ENCODE measurements at regions not wholly inside any gene's neighbourhood (a gene's known extent, or its start where the extent isn't known, plus 50 kb on each side); places are given as distances from the start of the nearest gene placed in this dataset.
"Not testable (repeated sequence)": the region's sequence is repeated elsewhere in the genome, so short reads cannot be mapped to it uniquely, and the experiment has no call there.

DNA sequence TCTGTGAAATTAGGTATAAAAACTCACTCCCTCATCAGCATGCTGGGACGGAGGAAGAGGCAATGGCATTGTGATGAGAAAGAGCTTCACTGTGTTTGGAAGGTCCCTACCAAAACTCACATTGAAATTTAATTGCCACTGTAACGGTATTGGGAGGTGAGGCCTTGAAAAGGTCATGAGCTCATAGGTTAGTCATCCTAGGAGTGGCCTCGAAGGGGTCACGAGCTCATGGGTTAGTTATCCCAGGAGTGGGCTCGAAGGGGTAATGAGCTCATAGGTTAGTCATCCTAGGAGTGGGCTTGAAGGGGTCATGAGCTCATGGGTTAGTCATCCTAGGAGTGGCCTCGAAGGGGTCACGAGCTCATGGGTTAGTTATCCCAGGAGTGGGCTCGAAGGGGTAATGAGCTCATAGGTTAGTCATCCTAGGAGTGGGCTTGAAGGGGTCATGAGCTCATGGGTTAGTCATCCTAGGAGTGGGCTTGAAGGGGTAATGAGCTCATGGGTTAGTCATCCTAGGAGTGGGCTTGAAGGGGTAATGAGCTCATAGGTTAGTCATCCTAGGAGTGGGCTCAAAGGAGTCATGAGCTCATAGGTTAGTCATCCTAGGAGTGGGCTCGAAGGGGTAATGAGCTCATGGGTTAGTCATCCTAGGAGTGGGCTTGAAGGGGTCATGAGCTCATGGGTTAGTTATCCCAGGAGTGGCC is 582.7 kb downstream of the GLRX3 start:
- not testable (repeated sequence) for H3K9me3 Mint-ChIP-seq

DNA sequence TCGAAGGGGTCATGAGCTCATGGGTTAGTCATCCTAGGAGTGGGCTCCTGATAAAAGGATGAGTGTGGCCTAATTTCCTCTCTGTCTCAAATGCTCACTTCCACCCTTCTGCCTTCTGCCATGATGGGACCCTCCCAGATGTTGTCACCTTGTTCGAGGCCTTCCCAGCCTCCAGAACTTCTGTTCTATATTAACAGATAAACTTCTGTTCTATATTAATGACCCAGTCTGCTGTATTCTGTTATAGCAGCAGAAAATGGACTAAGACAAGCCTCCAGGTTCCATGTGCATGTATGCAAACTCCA is 583.2 kb downstream of the GLRX3 start:
- Histone ChIP-seq H3K4me3 (ENCODE audit: low read length) (no peak overlapping the region), H3K9me3 (ENCODE audit: control insufficient read depth in 2 of 3, low read length in 3 of 3) (no peaks in the 10 kb centered on the region), H3K36me3 (ENCODE audit: control insufficient read depth in 2 of 3, insufficient read depth in 3 of 3, low read length in 3 of 3) (no peaks in the 10 kb centered on the region), H3K27me3 (ENCODE audit: control insufficient read depth in 2 of 2, insufficient read depth in 2 of 2, low read length in 2 of 2) (no peaks in the 10 kb centered on the region), H3K27ac (ENCODE audit: low read depth, low read length) (no peak overlapping the region), H3K4me1 (ENCODE audit: control insufficient read depth in 2 of 2, insufficient read depth in 2 of 2, low read length in 2 of 2) (no peaks in the 10 kb centered on the region)
- Mint-ChIP-seq H3K4me3 (no peak overlapping the region), H3K4me1 (no peaks in the 10 kb centered on the region), H3K27ac (no peak overlapping the region), H3K27me3 (peaks cover 0 to 5% (median 0%) of the 10 kb centered on the region in 5 donors), H3K36me3 (no peaks in the 10 kb centered on the region), H3K9me3 (peaks cover 0 to 2% (median 0%) of the 10 kb centered on the region in 11 donors)
- ChIA-PET POLR2A (no interaction called here), CTCF (no interaction called here)
- intact Hi-C loops (cut with micrococcal nuclease): no loop called here
- ATAC-seq (no peak), DNase-seq (no peak)

More for the DNA sequence above, 582.7 kb downstream of the GLRX3 start:
- H3K4me1 Mint-ChIP-seq; DNase-seq; CTCF ChIA-PET; ATAC-seq; H3K4me3 Mint-ChIP-seq; POLR2A ChIA-PET; H3K4me1 ChIP-seq (ENCODE audit: control insufficient read depth in 2 of 2, insufficient read depth in 2 of 2, low read length in 2 of 2); H3K27me3 ChIP-seq (ENCODE audit: control insufficient read depth in 2 of 2, insufficient read depth in 2 of 2, low read length in 2 of 2); H3K27me3 Mint-ChIP-seq; H3K27ac Mint-ChIP-seq; H3K27ac ChIP-seq (ENCODE audit: low read depth, low read length); H3K4me3 ChIP-seq (ENCODE audit: low read length); intact Hi-C loops (cut with micrococcal nuclease); H3K36me3 ChIP-seq (ENCODE audit: control insufficient read depth in 2 of 3, insufficient read depth in 3 of 3, low read length in 3 of 3); H3K36me3 Mint-ChIP-seq; H3K9me3 ChIP-seq (ENCODE audit: control insufficient read depth in 2 of 3, low read length in 3 of 3): not testable (repeated sequence)

DNA sequence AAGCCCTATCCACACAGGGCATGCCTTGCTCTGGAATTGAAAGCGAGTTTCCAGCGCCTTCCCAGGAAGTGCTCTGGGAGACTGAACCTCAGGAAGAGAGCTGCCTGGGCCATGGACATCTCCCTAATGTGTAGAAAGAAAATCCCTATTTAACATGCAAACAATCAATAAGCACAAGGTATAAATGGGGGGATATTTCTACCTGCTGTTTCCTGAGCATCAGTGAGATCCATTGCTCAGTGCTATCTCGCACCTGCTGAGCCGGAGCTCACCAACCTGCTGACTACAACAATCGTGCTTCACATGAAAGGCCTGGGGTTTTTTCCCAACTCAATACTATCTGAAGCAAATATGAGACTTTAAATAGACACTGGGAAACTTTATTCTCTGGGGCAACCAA is 584.0 kb downstream of the GLRX3 start:
- Histone ChIP-seq H3K27me3 (ENCODE audit: control insufficient read depth in 2 of 2, insufficient read depth in 2 of 2, low read length in 2 of 2) (no peaks in the 10 kb centered on the region), H3K36me3 (ENCODE audit: control insufficient read depth in 2 of 3, insufficient read depth in 3 of 3, low read length in 3 of 3) (no peaks in the 10 kb centered on the region), H3K27ac (ENCODE audit: low read depth, low read length) (no peak overlapping the region), H3K9me3 (ENCODE audit: control insufficient read depth in 2 of 3, low read length in 3 of 3) (no peaks in the 10 kb centered on the region), H3K4me3 (ENCODE audit: low read length) (no peak overlapping the region), H3K4me1 (ENCODE audit: control insufficient read depth in 2 of 2, insufficient read depth in 2 of 2, low read length in 2 of 2) (no peaks in the 10 kb centered on the region)
- no peaks in the 10 kb centered on the region for H3K4me1 Mint-ChIP-seq
- no peak for ATAC-seq
- CTCF ChIA-PET: no interaction called here
- POLR2A ChIA-PET: no interaction called here
- intact Hi-C loops (cut with micrococcal nuclease): no loop called here
- DNase-seq: no peak
- peaks cover 0 to 2% (median 0%) of the 10 kb centered on the region in 11 donors for H3K9me3 Mint-ChIP-seq
- no peak overlapping the region for H3K27ac Mint-ChIP-seq
- H3K4me3 Mint-ChIP-seq: no peak overlapping the region
- H3K36me3 Mint-ChIP-seq: no peaks in the 10 kb centered on the region
- H3K27me3 Mint-ChIP-seq: peaks cover 0 to 5% (median 0%) of the 10 kb centered on the region in 5 donors

DNA sequence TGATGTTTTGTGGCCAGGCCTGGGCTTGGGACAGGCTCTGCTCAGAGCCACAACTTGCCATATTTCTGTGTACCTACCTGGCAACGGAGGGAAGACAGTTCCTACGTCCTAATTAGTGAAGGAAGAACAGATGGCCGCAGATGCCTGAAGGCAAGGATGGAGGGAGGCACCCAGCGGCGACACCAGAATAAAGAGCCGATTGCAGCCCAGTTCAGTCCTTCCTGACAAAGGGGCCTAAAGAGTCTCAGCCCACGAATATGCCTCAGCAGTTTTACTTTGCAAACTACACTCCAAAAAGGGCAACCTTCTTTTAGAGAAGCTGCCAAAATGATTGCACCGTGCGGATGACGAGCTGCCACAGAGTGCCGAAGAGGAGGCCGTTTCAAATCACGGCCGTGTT is 585.8 kb downstream of the GLRX3 start:
- Mint-ChIP-seq H3K4me3 (no peak overlapping the region), H3K27me3 (peaks cover 0 to 7% (median 4%) of the 10 kb centered on the region in 5 donors), H3K4me1 (no peaks in the 10 kb centered on the region), H3K9me3 (peaks cover 0 to 2% (median 0%) of the 10 kb centered on the region in 11 donors), H3K27ac (no peak overlapping the region), H3K36me3 (no peaks in the 10 kb centered on the region)
- POLR2A ChIA-PET: no interaction called here
- Histone ChIP-seq H3K27me3 (ENCODE audit: control insufficient read depth in 2 of 2, insufficient read depth in 2 of 2, low read length in 2 of 2) (no peaks in the 10 kb centered on the region), H3K36me3 (ENCODE audit: control insufficient read depth in 2 of 3, insufficient read depth in 3 of 3, low read length in 3 of 3) (no peaks in the 10 kb centered on the region), H3K4me3 (ENCODE audit: low read length) (no peak overlapping the region), H3K27ac (ENCODE audit: low read depth, low read length) (no peak overlapping the region), H3K4me1 (ENCODE audit: control insufficient read depth in 2 of 2, insufficient read depth in 2 of 2, low read length in 2 of 2) (no peaks in the 10 kb centered on the region), H3K9me3 (ENCODE audit: control insufficient read depth in 2 of 3, low read length in 3 of 3) (no peaks in the 10 kb centered on the region)
- intact Hi-C loops (cut with micrococcal nuclease): no loop called here
- DNase-seq: no peak
- CTCF ChIA-PET: no interaction called here
- ATAC-seq: no peak

DNA sequence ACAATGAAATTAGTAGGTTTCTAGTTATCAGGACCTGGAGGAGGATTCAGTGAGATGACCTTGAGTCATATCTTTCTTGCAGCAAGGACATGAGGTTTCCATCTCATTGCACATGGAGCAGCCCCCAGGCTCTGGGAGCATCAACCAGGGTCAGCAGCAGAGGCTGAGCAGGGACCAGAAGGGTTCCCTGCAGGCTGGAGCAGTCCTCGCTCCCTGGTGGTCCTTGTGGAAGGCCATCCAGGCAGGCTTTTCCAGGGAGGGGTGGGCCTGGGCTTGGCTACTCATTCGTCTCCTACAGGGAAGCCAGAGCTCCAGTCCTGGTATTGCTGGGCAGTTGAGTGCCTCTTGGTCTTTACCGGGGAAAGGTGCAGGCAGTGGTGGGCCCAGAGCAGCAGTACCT is 587.5 kb downstream of the GLRX3 start:
- no peaks in the 10 kb centered on the region for H3K4me1 ChIP-seq (ENCODE audit: control insufficient read depth in 2 of 2, insufficient read depth in 2 of 2, low read length in 2 of 2)
- no peak overlapping the region for H3K27ac Mint-ChIP-seq
- H3K4me1 Mint-ChIP-seq: no peaks in the 10 kb centered on the region
- H3K27me3 ChIP-seq (ENCODE audit: control insufficient read depth in 2 of 2, insufficient read depth in 2 of 2, low read length in 2 of 2): no peaks in the 10 kb centered on the region
- ChIA-PET POLR2A (no interaction called here), CTCF (no interaction called here)
- no peak for DNase-seq
- H3K9me3 Mint-ChIP-seq: peaks cover 0 to 4% (median 0%) of the 10 kb centered on the region in 11 donors
- no peaks in the 10 kb centered on the region for H3K9me3 ChIP-seq (ENCODE audit: control insufficient read depth in 2 of 3, low read length in 3 of 3)
- intact Hi-C loops (cut with micrococcal nuclease): no loop called here
- H3K36me3 ChIP-seq (ENCODE audit: control insufficient read depth in 2 of 3, insufficient read depth in 3 of 3, low read length in 3 of 3): no peaks in the 10 kb centered on the region
- ATAC-seq: no peak
- H3K27ac ChIP-seq (ENCODE audit: low read depth, low read length): no peak overlapping the region
- peaks cover 0 to 14% (median 4%) of the 10 kb centered on the region in 5 donors for H3K27me3 Mint-ChIP-seq
- H3K36me3 Mint-ChIP-seq: no peaks in the 10 kb centered on the region
- H3K4me3 Mint-ChIP-seq: no peak overlapping the region
- H3K4me3 ChIP-seq (ENCODE audit: low read length): no peak overlapping the region

DNA sequence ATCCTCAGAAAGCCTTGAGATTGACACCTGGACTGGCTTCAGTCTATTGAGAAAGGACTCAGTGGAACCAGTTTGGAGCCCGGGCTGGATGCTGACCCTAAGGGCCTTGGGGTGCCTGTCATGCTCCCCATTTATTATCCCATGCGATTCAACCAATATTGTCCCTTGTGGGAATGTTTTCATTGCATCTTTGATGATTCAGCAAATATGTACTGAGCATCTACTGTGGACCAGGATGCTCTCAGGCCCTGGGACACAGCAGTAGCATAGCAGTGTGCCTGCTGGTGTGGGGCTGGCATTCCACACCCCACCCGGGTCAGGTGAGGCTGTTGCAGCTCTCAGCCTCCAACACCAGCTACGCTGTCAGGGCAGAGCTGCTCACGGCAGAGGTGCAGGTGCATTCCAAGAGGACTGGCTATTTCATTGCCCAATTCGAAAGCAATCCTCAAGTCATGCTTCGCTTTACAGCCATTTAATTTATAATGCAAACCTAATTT is 586.0 kb downstream of the TCERG1L start:
- ATAC-seq: no peak

DNA sequence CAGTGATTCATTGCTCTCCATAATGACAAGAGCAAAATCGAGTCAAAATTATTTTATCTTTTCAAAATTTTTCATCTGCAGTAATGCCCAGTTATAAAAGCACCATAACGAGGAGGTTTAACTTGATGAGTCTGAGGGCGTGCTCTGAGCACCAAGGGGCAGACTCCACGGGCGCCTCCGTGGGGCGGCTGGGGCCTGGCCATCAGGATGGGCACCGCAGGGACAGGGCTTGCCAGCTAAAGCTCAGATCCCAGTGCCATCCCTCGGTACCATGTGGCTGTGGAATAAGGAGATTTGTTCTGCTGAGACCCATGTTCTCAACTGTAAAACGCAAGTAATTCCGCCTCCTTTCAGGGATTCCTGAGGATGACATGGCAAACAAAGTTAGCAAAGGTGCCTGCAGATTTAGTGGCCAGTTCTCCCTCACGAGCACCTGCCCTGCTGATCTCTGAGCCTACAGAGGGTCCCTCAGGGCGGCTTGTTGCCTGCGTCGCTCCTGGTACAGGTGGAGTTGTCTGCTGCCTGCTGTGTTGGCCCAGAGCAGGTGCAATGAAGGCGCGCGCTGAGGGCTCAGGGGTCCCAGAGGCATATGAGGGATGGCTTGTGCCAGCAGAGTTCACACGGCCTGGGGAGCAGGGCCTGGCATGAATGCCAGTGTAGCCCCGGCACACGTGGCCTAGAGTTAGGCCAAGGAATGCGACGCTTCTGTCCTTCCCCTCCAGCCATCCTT is 584.4 kb downstream of the TCERG1L start:
- no peak overlapping the region for H3K4me3 Mint-ChIP-seq
- DNase-seq (no peak), ATAC-seq (no peak)
- intact Hi-C loops (cut with micrococcal nuclease): no loop called here
- H3K27me3 Mint-ChIP-seq: peaks cover 0 to 14% (median 4%) of the 10 kb centered on the region in 5 donors
- ChIA-PET CTCF (no interaction called here), POLR2A (no interaction called here)
- H3K36me3 Mint-ChIP-seq: no peaks in the 10 kb centered on the region
- no peaks in the 10 kb centered on the region for H3K4me1 ChIP-seq (ENCODE audit: control insufficient read depth in 2 of 2, insufficient read depth in 2 of 2, low read length in 2 of 2)
- no peak overlapping the region for H3K27ac ChIP-seq (ENCODE audit: low read depth, low read length)
- H3K27ac Mint-ChIP-seq: no peak overlapping the region
- no peaks in the 10 kb centered on the region for H3K27me3 ChIP-seq (ENCODE audit: control insufficient read depth in 2 of 2, insufficient read depth in 2 of 2, low read length in 2 of 2)
- no peaks in the 10 kb centered on the region for H3K36me3 ChIP-seq (ENCODE audit: control insufficient read depth in 2 of 3, insufficient read depth in 3 of 3, low read length in 3 of 3)
- peaks cover 0 to 1% (median 0%) of the 10 kb centered on the region in 11 donors for H3K9me3 Mint-ChIP-seq
- H3K4me3 ChIP-seq (ENCODE audit: low read length): no peak overlapping the region
- no peaks in the 10 kb centered on the region for H3K4me1 Mint-ChIP-seq
- no peaks in the 10 kb centered on the region for H3K9me3 ChIP-seq (ENCODE audit: control insufficient read depth in 2 of 3, low read length in 3 of 3)

More for the DNA sequence above, 586.0 kb downstream of the TCERG1L start:
- Mint-ChIP-seq H3K4me1 (no peaks in the 10 kb centered on the region), H3K9me3 (peaks cover 0 to 1% (median 0%) of the 10 kb centered on the region in 11 donors), H3K4me3 (no peak overlapping the region), H3K27ac (no peak overlapping the region), H3K36me3 (no peaks in the 10 kb centered on the region), H3K27me3 (peaks cover 0 to 14% (median 4%) of the 10 kb centered on the region in 5 donors)
- Histone ChIP-seq H3K27me3 (ENCODE audit: control insufficient read depth in 2 of 2, insufficient read depth in 2 of 2, low read length in 2 of 2) (no peaks in the 10 kb centered on the region), H3K4me3 (ENCODE audit: low read length) (no peak overlapping the region), H3K4me1 (ENCODE audit: control insufficient read depth in 2 of 2, insufficient read depth in 2 of 2, low read length in 2 of 2) (no peaks in the 10 kb centered on the region), H3K36me3 (ENCODE audit: control insufficient read depth in 2 of 3, insufficient read depth in 3 of 3, low read length in 3 of 3) (no peaks in the 10 kb centered on the region), H3K27ac (ENCODE audit: low read depth, low read length) (no peak overlapping the region), H3K9me3 (ENCODE audit: control insufficient read depth in 2 of 3, low read length in 3 of 3) (no peaks in the 10 kb centered on the region)
- CTCF ChIA-PET: no interaction called here
- DNase-seq: no peak
- POLR2A ChIA-PET: no interaction called here
- intact Hi-C loops (cut with micrococcal nuclease): no loop called here
